NCI-H1417 treated with DMSO at 0.1 percent for 48 hours (cell line): ENCODE measurements at regions not wholly inside any gene's neighbourhood (a gene's known extent, or its start where the extent isn't known, plus 50 kb on each side); places are given as distances from the start of the nearest gene placed in this dataset.

Experiments
- DNase-seq: peaks from one replicate; lab custom pipeline; 2025; lab: John Stamatoyannopoulos, UW

DNA sequence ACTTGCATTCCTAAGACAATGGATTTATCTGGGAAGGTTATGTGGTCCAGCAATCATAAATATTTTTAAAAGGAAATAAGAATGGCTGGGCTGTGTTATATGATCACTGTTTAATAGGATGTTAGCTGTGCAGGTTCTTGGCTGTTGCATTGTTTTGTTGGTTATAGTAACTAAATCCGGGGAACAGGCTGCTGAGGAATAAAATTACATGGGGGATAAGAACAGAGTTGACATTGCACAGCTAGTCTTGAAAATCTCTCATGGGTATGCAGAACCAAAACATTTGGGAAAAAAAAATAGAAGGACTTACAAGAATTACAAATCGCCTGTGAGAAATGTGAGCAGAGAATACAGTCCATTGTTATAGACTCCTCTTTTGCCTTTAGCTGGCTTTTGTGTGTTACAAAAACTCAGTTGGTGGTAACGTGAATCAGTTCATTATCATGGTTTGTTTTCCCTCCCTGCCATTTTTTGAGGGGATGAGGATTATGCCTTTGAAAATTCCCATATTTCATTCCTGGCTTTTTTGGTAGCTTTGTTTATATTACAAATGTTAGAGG, 375.3 kb upstream of the DAB2 start:
- no peak for DNase-seq

DNA sequence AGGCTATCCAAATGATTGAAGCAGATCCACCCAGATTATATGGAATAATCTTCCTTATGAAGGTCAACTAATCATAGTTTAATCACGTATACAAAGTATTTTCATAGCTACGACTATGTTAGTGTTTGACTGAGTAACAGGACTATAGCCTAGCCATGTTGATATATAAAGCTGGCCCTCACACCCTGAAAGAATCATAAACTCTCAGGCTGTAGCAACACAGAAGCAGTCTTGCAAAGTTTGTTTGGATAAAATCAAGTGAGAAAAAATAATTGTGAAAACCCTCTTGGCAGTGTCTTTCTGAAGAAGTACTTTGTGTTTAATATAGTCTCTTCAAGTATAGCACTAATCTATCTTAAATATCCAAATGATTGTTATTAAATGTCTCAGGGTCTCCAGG, 374.5 kb upstream of the DAB2 start:
- no peak for DNase-seq

DNA sequence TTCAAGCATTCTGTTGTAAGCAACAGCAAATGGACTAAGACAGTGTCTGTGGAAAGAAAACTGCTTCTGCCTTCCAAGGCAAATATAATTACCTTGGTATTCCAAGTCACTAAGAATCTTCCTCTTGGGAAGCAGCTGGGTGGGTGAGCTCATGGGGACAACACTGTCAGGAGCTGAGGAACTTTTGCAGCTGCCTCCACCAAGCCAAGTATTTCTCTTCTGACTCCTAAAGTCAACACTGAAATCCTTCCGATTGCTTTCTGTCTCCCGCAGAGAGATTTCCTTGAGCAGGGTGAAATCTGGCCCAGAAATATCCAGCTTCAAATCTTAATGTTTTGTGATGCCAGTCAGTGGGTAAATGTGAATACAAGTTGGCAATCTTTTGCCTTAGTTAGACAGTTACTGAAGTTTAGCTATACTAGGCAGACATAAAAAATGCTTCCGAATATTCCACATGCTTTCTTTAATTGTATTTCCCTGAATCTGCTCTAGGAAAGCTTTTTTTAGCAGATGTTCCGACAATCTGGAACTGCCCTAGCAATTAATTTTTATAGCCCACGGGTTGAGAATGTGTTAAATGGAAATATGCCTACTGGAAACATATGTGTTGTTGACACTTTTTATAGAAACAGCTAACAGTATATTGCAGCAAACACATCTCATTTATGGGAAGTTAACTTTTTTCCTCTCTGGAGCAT, 369.9 kb upstream of the DAB2 start:
- no peak for DNase-seq

DNA sequence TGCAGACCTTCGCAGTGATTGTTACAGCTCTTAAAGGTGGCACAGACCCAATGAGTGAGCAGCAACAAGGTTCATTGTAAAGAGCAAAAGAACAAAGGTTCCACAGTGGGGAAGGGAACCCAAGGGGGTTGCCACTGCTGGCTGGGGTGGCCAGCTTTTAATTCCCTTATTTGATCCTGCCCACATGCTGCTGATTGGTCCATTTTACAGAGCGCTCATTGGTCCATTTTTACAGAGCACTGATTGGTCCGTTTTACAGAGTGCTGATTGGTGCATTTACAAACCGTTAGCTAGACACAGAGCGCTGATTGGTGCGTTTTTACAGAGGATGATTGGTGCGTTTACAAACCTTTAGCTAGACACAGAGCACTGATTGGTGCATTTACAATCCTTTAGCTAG, 360.6 kb upstream of the DAB2 start:
- DNase-seq, result no peak

DNA sequence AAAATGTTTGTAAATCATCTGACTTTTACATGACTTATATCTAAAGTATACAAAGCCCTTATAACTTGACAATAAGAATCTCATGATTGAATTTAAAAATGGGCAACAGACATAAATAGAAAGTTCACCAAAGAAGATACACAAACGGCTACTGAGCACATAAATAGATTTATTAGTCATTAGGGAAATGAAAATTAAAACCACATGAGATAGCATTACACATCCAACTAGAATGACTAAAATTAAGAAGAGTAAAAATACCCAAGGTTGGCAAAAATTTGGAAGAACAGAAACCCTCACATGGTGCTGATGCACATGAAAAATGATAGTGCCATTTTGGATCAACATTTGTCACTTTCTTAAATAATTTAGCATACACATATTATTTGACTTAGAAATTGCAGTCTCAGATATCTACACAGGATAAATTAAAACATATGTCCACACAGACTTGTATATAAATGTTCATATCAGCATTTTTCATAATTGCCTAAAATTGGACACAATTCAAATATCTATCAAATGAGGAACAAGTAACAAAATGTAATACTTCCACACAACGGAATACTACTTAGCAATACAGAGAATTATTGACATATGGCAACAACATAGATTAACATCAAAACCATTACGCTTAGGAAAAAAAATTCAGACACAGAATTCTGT, 359.1 kb upstream of the DAB2 start:
- DNase-seq, result no peak

DNA sequence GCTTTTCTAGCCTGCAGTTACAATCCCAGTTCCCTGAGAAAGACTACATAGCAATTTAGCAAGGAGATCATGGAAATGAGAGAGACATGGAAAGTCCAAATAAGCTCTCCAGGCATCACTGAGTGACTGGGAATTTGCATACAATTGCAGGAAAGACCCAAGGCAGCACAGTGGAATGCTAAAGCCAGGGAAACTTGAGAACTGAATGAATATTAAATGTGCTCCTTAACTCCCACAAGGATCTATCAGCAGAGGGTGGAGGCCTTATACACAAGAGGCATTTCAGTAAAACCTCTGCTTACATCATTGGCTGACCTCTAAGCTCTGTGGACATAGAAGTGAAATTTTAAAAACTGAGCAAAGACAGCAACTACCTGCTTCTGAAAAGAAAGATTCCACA, 355.6 kb upstream of the DAB2 start:
- no peak for DNase-seq

DNA sequence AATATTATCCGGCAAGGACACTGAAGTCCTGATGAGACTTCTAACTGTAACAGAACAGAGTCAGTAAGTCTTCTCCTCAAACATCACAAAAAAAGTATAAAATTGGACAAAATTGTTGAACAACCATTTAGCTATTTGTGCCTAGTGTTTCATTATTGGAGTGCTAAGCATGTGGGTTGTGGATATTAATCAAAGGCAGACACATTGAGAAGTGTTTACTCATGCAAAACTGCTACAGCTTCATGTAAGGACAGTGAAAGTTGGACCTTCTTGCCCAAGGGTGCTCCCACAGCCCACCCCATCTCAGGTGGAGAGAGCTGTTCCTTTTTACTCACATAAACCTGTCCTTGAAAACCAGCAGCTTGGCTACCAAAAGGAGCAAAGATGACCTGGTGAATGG, 355.1 kb upstream of the DAB2 start:
- no peak for DNase-seq

DNA sequence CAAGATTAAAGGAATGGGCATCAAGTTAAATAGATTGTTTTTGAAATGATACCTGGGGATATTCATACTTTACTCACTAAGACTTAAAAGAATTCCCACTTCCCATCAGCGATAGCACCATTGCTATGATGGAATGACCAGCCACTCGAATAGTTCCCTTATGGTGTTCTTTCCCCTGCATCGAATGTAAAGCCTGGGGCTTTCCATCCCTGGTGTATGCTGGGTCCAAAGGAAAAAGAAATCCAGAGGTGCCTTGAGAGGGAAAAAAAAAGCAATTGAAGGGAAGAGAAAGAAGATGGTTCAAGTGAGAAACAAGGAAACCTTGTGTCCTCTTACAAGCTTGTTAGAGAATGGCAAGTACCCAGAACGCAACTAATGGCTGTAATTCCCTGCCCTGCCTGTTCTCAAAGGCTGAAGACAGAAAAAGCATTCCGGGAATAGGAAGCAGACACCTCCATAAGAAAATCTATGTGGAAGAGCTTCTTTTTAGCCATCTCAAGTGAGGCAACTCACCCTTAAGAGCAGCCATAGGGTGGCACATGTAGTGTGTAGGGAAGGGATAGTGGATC, 351.1 kb upstream of the DAB2 start:
- DNase-seq, result no peak

DNA sequence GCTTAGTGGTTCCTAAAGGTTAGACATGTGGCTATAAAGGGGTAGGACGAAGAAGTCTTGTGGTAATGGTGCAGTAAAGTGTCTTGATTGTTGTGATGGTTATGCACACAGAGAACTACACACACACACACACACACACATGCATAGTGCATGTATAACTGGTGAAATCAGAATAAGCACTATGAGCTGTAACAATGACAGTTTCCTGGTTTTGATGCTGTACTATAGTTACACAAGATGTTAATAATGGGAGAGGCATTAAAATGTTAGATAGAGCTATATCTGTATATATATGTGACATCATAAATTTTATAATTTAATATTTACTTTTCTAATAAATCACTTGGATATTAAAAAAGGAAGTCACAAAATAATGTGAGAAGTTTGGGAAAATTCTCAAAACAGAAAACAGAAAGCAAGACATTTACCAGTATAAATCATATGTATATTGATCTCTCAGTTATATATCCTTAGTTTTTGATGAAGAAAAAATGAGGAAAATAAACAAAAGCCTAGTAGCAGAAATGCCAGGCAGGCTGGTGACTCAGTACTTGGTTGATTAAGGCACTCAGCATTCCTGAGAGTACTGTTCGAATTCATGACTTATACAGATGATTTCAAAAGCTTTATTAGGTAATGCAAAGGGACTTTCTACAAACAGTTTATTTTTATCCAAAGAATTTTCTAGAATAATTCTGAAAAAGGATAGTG, 350.5 kb upstream of the DAB2 start:
- no peak for DNase-seq

DNA sequence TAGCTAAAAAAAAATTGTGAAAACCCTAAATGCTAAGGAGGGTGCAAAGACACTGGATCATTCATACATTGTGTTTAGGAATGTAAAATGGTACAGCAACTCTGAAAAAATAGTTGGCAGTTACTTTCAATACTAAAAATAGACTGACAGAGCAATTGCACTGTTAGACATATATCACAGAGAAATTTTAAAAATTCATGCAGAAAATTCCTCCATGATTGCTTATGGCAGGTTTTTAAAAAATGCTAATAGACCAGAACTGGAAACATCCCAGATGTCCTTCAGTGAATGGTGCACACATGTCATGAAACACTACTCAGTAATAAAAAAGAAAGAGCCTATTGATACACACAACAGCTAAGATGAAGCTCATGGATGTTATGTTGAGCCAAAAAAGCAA, 349.8 kb upstream of the DAB2 start:
- no peak for DNase-seq

DNA sequence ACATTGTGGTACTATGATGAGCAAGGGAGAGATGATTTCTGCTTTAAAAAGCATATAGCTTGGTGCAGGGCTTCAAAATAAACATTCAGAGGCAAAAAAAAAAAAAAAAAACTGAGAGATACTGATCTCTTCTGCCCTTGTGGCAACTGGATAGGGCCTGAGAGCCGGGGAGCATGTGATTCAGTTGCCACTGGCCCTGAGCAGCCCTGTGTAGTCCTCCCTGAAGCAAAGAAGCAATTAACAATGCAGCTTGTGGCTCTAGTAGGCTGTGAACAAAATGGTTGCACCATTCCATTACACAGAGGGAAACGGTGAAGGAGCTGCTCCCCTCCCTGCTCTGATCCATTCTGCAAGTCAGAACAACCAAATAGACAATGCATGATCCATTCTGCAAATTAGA, 347.5 kb upstream of the DAB2 start:
- no peak for DNase-seq

DNA sequence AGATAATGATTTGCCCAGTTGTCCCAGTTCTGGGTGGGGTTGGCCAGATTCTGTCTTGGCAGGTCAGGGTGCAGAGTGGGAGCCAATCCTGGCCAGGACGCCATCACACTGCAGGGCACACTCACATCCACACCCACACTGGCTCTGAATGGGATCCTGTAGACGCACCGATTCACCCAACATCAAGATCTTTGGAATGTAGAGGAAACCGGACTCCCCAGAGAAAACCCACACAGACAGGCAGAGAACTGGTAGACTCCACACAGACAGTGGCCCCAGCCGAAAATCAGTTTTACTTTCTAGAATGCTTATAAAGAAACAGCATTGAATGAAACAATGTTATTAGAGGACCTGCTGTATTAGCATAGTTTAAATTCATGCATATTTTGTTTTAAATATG, 343.1 kb upstream of the DAB2 start:
- DNase-seq, result no peak

DNA sequence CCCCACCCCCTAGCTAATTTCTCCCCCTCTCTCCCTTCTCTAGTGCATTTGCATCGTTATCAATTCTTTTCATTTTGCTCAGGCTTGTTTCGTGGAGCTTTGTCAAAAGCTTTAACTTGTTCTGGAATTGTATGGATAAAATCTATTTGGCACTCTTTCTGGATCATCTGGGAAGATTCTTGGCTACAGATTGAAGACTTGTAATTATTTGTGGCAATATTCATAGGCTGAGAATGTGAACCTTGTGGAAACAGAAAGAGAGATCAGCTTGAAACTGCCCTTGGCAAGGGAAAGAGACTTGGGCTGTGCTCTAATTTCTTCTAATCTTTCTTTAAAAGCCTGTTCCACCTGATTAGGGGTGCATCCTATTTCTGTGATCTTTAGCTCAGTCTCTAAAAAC, 340.6 kb upstream of the DAB2 start:
- no peak for DNase-seq

DNA sequence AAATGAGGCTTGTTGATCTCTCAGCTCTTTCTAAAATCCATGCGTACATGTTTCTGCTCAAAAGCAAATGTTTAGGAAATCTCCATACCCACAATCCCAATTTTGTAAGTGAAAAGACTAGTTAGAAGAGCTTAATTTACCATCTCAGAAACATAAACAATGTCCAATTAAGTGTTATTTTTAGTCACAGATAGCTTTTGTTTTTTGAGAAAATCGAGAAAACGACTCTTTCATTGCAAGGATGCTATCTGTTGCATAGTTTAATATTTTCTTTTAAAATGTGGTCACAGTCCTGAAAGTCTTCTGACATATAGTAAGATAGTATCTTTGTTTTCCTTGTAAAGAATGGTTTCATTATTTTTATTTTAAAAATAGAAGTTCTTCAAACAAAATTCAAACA, 338.0 kb upstream of the DAB2 start:
- no peak for DNase-seq

DNA sequence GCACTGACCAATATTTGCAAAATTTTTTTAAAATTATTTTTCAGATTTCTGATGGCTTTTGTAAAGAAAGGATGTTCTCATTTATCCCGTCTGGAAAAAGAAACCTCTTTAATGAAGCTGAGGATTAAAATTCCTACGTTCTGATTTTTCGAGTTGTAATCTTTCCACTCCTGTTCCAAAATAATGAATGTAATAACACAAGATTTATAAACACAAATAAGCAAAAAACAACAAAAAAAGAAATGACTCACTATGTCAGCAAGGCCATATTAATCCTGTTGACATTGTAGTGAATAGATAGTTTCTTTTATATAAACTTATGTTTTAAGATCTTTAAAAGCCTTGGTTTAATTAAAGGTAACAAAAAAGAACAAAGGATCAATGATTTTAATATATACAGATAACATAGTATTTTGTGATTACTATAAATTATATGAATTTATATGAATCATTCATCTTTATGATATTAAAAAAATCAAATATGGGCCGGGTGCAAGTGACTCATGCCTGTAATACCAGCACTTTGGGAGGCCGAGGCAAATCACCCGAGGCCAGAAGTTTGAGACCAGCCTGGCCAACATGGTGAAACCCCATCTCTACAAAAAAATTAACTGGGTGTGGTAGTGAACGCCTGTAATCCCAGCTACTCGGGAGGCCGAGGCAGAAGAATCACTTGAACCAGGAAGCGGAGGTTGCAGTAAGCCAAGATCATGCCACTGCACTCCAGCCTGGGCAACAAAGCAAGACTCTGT, 336.6 kb upstream of the DAB2 start:
- DNase-seq, result no peak

DNA sequence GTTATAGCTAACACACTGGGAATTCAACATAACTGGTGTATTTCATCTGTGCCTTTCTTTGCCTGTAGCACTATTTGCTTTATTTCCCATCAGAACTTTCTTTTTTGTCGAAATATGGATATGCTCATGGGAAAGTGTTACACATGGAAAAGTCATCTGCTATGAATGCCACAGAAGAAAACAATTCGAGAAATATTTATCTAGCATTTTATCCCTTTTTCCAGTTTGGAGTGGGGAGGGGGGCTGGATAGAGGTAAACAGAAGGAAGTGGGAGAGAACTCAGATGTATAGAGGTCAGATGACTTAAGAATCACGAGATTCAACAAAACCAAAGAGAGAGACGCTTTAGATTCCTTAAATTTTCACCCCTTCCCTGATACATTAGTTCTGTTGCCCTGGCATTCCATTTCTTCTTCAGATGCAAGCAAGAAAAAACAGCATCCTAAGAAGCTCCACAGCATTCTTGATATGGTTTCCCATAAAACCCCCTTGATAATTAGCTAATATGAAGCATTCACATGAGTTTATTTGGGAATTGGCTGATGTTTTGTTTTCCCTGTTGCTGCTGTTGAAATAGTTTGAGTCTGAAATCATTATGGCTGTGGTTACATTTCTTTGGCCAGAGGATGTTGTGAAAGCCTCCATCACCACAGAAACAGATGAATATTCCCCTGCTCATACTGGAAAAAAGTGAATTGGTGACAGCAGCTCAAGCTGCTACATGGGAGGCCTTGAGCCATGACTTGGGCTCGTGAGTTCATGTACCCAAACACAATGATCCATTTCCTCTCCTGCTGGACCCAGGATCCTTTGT, 335.8 kb upstream of the DAB2 start:
- DNase-seq, result no peak

DNA sequence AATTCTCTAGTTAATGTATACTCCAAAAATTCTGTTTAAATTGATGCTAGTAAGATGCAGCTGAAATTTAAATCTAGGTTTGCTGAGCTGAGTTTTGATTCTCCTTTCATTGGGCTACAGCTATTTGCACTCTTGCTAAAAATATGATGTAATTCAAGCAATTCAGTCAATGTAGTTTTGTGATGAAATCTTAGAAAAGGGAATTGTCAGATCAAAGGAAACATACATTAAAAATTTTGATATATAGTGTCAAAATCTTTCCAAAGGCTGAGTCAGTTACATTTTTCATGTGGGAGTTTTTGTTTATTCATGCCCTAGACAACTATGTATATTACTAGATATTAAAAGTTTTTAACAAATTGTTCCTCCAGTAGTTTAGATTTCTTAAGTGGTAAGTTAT, 334.9 kb upstream of the DAB2 start:
- DNase-seq, result no peak

DNA sequence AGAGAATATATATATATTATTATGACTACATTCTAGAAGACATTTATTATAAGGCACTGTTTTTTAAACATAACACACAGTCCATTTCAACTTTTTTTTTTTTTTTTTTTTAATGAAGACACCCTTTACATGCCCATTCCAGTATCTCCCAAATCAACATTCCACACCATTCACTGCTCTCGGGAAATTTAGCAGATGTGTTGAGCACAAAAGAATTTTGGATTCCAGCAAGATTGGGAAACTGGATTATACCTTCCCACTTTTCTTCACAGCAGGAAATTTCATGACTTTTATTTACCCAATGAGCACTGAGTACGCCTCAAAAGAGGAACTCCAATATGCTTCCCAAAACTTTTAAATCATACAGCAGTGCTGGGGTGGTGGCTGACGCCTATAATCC, 333.6 kb upstream of the DAB2 start:
- DNase-seq, result no peak

DNA sequence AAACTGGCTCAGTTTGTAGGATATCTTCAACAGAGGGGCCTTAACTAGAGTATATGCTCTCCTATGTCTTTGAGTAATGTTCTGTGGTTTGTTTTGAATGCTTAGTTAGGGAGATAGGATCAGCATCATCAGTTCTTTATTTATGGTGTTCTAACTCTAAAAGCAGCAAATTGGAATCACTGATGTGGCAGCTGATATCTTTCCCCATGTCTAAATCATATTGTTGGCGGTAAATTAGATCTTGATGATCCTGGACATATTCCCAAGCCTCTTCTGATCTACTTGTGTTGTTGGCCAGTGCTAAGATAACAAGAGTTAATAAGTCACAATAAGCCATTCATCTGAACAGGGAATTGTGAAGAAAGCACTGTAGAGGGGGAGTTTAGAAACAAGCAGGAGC, 332.4 kb upstream of the DAB2 start:
- no peak for DNase-seq

DNA sequence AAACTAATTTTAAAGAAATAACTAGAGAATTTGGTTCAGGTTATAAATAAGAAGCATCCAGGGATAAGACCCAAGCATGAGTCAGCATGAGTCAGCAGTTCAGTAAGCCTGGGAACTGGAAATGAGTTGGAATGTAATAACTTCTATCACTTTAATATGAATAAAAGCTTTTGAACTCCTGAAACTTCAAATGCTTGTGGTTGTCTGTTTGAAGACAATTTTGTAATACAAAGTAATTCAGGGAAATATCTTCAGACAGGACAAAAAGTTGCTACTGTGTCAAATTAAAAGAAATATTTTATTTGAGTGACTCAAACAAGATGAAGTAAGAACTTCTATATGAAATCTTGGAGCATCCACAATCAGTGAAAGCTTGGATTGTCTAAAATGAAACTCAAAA, 331.2 kb upstream of the DAB2 start:
- no peak for DNase-seq

DNA sequence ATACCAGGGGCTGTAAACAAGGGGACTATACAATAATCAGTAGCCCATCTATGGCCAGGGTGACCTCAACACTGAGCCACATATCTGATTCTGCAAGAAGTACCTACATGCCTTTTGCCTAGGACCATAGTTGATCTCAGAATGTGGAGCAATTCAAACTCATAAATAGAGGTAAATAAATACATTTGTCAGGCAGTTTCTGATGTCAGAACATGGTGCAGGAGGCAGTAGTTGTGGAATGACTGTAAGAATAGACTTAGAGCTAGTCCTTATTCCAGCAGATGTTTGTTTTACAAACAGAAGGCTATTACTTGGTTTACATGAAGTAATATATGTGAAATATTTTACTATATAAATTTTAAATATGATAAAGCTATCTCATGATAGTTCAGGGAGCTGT, 330.7 kb upstream of the DAB2 start:
- no peak for DNase-seq
